Upper lobe of left lung (tissue), 4 donors: ENCODE measurements at regions not wholly inside any gene's neighbourhood (a gene's known extent, or its start where the extent isn't known, plus 50 kb on each side); places are given as distances from the start of the nearest gene placed in this dataset.

Experiments used
- CTCF ChIP-seq, 6 experiments: fragments of 450-650 bp in 4 of 6; fragments of 200-600 bp in 2 of 6; sonication (generic) in 2 of 6; IDR thresholded peaks; one replicate each; pipeline ENCODE4 v1.5.1; 2016 to 2019; ENCODE audit warnings: antibody characterized with exemption in 6 of 6
- EP300 ChIP-seq, 4 donors: sonication (generic); formaldehyde crosslinking; IDR thresholded peaks; one replicate each; pipeline ENCODE4 v1.5.1; 2017; ENCODE audit warnings: antibody characterized with exemption in 4 of 4, control low read depth in 2 of 4
- POLR2A ChIP-seq, 4 donors: fragments of 450-650 bp; IDR thresholded peaks; one replicate each; pipeline ENCODE4 v1.5.1; 2016 to 2017; ENCODE audit warnings: antibody characterized with exemption in 4 of 4, mild to moderate bottlenecking in 2 of 4
- POLR2AphosphoS5 ChIP-seq, 2 donors: sonication (generic); formaldehyde crosslinking; IDR thresholded peaks; one replicate each; pipeline ENCODE4 v1.5.1; 2017; ENCODE audit warnings: antibody characterized with exemption in 2 of 2

GRCh38 chr14:101509730-101510371 is 51.4 kb upstream of the DIO3 start:
- TF ChIP-seq POLR2AphosphoS5 (IDR thresholded peaks at IDR 0.05) (no peak), CTCF (IDR thresholded peaks at IDR 0.05) (no peak), POLR2A (IDR thresholded peaks at IDR 0.05) (no peak), EP300 (IDR thresholded peaks at IDR 0.05) (no peak)
